IMR-90 (cell line): ENCODE measurements at regions not wholly inside any gene's neighbourhood (a gene's known extent, or its start where the extent isn't known, plus 50 kb on each side); places are given as distances from the start of the nearest gene placed in this dataset.

Experiments
- ATAC-seq: fragments of 200-7000 bp; cut with Tn5 transposase; 2 replicates; pipeline ENCODE4 v1.9.1; 2020; ENCODE audit warnings: low read depth, mild to moderate bottlenecking, moderate library complexity
- BruUV-seq: library from RNA; stranded (reverse); fragments of 400-500 nt; replicated peaks from 2 replicates; lab custom pipeline; 2021; lab: Mats Ljungman, UMichigan
- CTCF ChIA-PET: fragments of 300-600 bp; formaldehyde crosslinking; extraction: SDS; loops from one replicate; lab custom pipeline; 2021; ENCODE audit warnings: antibody characterized with exemption; lab: Yijun Ruan, JAX
- POLR2A ChIA-PET: fragments of 300-600 bp; sonication (Branson Sonifier 250); formaldehyde crosslinking; loops from one replicate; lab custom pipeline; 2022; ENCODE audit warnings: antibody characterized with exemption; ENCODE audit not compliant: unreplicated experiment; lab: Charles Lee
- DNase-seq: peaks from one replicate; pipeline ENCODE4 v3.0.0; 2013
- H2AFZ ChIP-seq: replicated peaks from 2 replicates; pipeline ENCODE3; 2013; ENCODE audit warnings: low read length, mild to moderate bottlenecking; ENCODE audit not compliant: poor library complexity
- H2AK5ac ChIP-seq: 2 replicates; pipeline ENCODE4 v1.6.1; 2013; ENCODE audit warnings: low read depth, low read length, inconsistent platforms
- H2AK9ac ChIP-seq: replicated peaks from 2 replicates; pipeline ENCODE3; 2013; ENCODE audit warnings: mild to moderate bottlenecking, low read depth, low read length, moderate library complexity; ENCODE audit not compliant: poor library complexity
- H2BK120ac ChIP-seq: 2 replicates; pipeline ENCODE4 v1.6.1; 2013; ENCODE audit warnings: low read depth, low read length, inconsistent platforms
- H2BK15ac ChIP-seq: 3 replicates; pipeline ENCODE4 v1.6.1; 2013; ENCODE audit warnings: low read depth, low read length, inconsistent platforms
- H2BK20ac ChIP-seq: 2 replicates; pipeline ENCODE4 v1.6.1; 2013; ENCODE audit warnings: low read depth, mild to moderate bottlenecking, inconsistent platforms, low read length, moderate library complexity
- H2BK5ac ChIP-seq: 2 replicates; pipeline ENCODE4 v1.6.1; 2013; ENCODE audit warnings: mild to moderate bottlenecking, low read depth, low read length, inconsistent platforms; ENCODE audit not compliant: poor library complexity, severe bottlenecking
- H3K14ac ChIP-seq: replicated peaks from 2 replicates; pipeline ENCODE4 v1.6.1; 2013; ENCODE audit warnings: low read depth, low read length, inconsistent platforms
- H3K18ac ChIP-seq: 2 replicates; pipeline ENCODE4 v1.6.1; 2013; ENCODE audit warnings: low read depth, low read length, control low read depth
- H3K23ac ChIP-seq: 2 replicates; pipeline ENCODE4 v1.6.1; 2013; ENCODE audit warnings: low read depth, low read length, inconsistent platforms
- H3K27ac ChIP-seq: 2 replicates; pipeline ENCODE4 v1.5.1; 2013; ENCODE audit warnings: mild to moderate bottlenecking, control low read depth, low read length; ENCODE audit not compliant: insufficient read depth
- H3K27me3 ChIP-seq: 2 replicates; pipeline ENCODE4 v1.6.1; 2013; ENCODE audit warnings: low read length; ENCODE audit not compliant: control insufficient read depth, insufficient read depth
- H3K36me3 ChIP-seq: 2 replicates; pipeline ENCODE4 v1.6.1; 2013; ENCODE audit warnings: low read length, mixed read lengths; ENCODE audit not compliant: control insufficient read depth, insufficient read depth
- H3K4ac ChIP-seq: 2 replicates; pipeline ENCODE4 v1.6.1; 2013; ENCODE audit warnings: low read depth, low read length, inconsistent platforms
- H3K4me1 ChIP-seq: 2 replicates; pipeline ENCODE4 v1.6.1; 2013; ENCODE audit warnings: low read length, mixed read lengths; ENCODE audit not compliant: control insufficient read depth, insufficient read depth
- H3K4me2 ChIP-seq: 2 replicates; pipeline ENCODE4 v1.6.1; 2013; ENCODE audit warnings: low read depth, mild to moderate bottlenecking, control low read depth, low read length, moderate library complexity
- H3K4me3 ChIP-seq: 2 replicates; pipeline ENCODE4 v1.5.1; 2013; ENCODE audit warnings: low read depth, mild to moderate bottlenecking, control low read depth, low read length, moderate library complexity; ENCODE audit not compliant: insufficient read depth
- H3K56ac ChIP-seq: 2 replicates; pipeline ENCODE4 v1.6.1; 2013; ENCODE audit warnings: low read length, inconsistent platforms; ENCODE audit not compliant: insufficient read depth; ENCODE audit errors: extremely low read depth
- H3K79me1 ChIP-seq, 2 experiments: 2 replicates each; pipeline ENCODE4 v1.6.1; 2013; ENCODE audit warnings: low read length in 2 of 2, inconsistent platforms in 1 of 2, low read depth in 1 of 2
- H3K9ac ChIP-seq: 2 replicates; pipeline ENCODE4 v1.6.1; 2013; ENCODE audit warnings: low read depth, low read length, control low read depth
- H3K9me1 ChIP-seq: 2 replicates; pipeline ENCODE4 v1.6.1; 2013; ENCODE audit warnings: low read length, inconsistent platforms; ENCODE audit not compliant: insufficient read depth
- H3K9me3 ChIP-seq: 2 replicates; pipeline ENCODE4 v1.6.1; 2013; ENCODE audit warnings: low read length; ENCODE audit not compliant: control insufficient read depth, insufficient read depth
- H4K20me1 ChIP-seq: 2 replicates; pipeline ENCODE4 v1.6.1; 2013; ENCODE audit warnings: low read length, inconsistent platforms; ENCODE audit not compliant: insufficient read depth
- H4K5ac ChIP-seq: 2 replicates; pipeline ENCODE4 v1.6.1; 2013; ENCODE audit warnings: mild to moderate bottlenecking, low read depth, low read length, control low read depth
- H4K8ac ChIP-seq, 2 experiments: 2 replicates each; pipeline ENCODE4 v1.6.1; 2013; ENCODE audit warnings: low read depth in 2 of 2, low read length in 2 of 2, control low read depth in 1 of 2, inconsistent platforms in 1 of 2
- H4K91ac ChIP-seq: 2 replicates; pipeline ENCODE4 v1.6.1; 2013; ENCODE audit warnings: low read depth, low read length, inconsistent platforms; ENCODE audit not compliant: insufficient read depth
- BHLHE40 ChIP-seq: fragments of 150-350 bp; IDR thresholded peaks from 2 replicates; pipeline ENCODE4 v1.6.1; 2016; ENCODE audit warnings: mild to moderate bottlenecking, low read depth, low read length
- CEBPB ChIP-seq: IDR thresholded peaks from 2 replicates; pipeline ENCODE4 v1.6.1; 2012; ENCODE audit warnings: low read depth, low read length, improper control_type of control experiment
- CHD1 ChIP-seq: IDR thresholded peaks from 2 replicates; pipeline ENCODE4 v1.6.1; 2012; ENCODE audit warnings: low read depth, low read length, improper control_type of control experiment
- ELK1 ChIP-seq: fragments of 150-350 bp; IDR thresholded peaks from 2 replicates; pipeline ENCODE4 v1.6.1; 2016; ENCODE audit warnings: low read depth, mild to moderate bottlenecking, low read length, moderate library complexity, borderline replicate concordance
- FOS ChIP-seq: fragments of 150-350 bp; IDR thresholded peaks from 2 replicates; pipeline ENCODE4 v1.6.1; 2016; ENCODE audit warnings: low read depth, low read length
- MAFK ChIP-seq: IDR thresholded peaks from 2 replicates; pipeline ENCODE4 v1.6.1; 2012; ENCODE audit warnings: low read depth, low read length, improper control_type of control experiment
- MAZ ChIP-seq: IDR thresholded peaks from 2 replicates; pipeline ENCODE4 v1.6.1; 2012; ENCODE audit warnings: low read depth, mild to moderate bottlenecking, low read length, improper control_type of control experiment, moderate library complexity, borderline replicate concordance
- MXI1 ChIP-seq: IDR thresholded peaks from 2 replicates; pipeline ENCODE4 v1.6.1; 2012; ENCODE audit warnings: low read depth, mild to moderate bottlenecking, low read length, moderate library complexity, borderline replicate concordance
- NFE2L2 ChIP-seq: fragments of 150-350 bp; IDR thresholded peaks from 2 replicates; pipeline ENCODE4 v1.6.1; 2016; ENCODE audit warnings: low read depth, mild to moderate bottlenecking, low read length
- POLR2A ChIP-seq: IDR thresholded peaks from 2 replicates; pipeline ENCODE4 v1.6.1; 2012; ENCODE audit warnings: mild to moderate bottlenecking, low read depth, low read length
- RAD21 ChIP-seq: IDR thresholded peaks from 2 replicates; pipeline ENCODE4 v1.6.1; 2012; ENCODE audit warnings: low read length, improper control_type of control experiment
- RCOR1 ChIP-seq: IDR thresholded peaks from 2 replicates; pipeline ENCODE4 v1.6.1; 2012; ENCODE audit warnings: mild to moderate bottlenecking, low read length, improper control_type of control experiment; ENCODE audit not compliant: insufficient replicate concordance
- RFX5 ChIP-seq: IDR thresholded peaks from 2 replicates; pipeline ENCODE4 v1.8.0; 2012; ENCODE audit warnings: low read depth, mild to moderate bottlenecking, low read length, moderate library complexity
- SMC3 ChIP-seq: fragments of 150-350 bp; IDR thresholded peaks from 2 replicates; pipeline ENCODE4 v1.6.1; 2016; ENCODE audit warnings: low read depth, mild to moderate bottlenecking, antibody characterized with exemption, low read length, moderate library complexity
- WGBS, 2 experiments: methylation state at CpG; one replicate each; pipeline versions ENCODE4 v1.1.5 to v1.1.7; 2013; ENCODE audit warnings: missing lambda C conversion rate in 2 of 2; ENCODE audit not compliant: insufficient read length in 1 of 2; ENCODE audit errors: extremely low coverage in 2 of 2; 5-methylcytosine and 5-hydroxymethylcytosine counted together
- dilution Hi-C: fragments of 300-500 bp; cut with HindIII; formaldehyde crosslinking; loops from one replicate; pipeline ENCODE4 v1.14.3; 2018; ENCODE audit warnings: low sequenced_read_pairs; ENCODE audit not compliant: unreplicated experiment
- in situ Hi-C: fragments of 300-500 bp; cut with MboI; formaldehyde crosslinking; loops from 3 replicates; pipeline ENCODE4 v1.14.3; 2019; ENCODE audit warnings: low sequenced_read_pairs, inconsistent platforms, mixed read lengths
- intact Hi-C: fragments of 100-400 bp; cut with micrococcal nuclease; formaldehyde crosslinking; loops from 2 replicates; pipeline ENCODE4 v1.10.0; 2022
- TF ChIP-seq, protein P1 (sequence below): conservative IDR thresholded peaks from 2 replicates; pipeline ENCODE4 v1.5.1; 2012; ENCODE audit warnings: mild to moderate bottlenecking, low read depth, low read length, improper control_type of control experiment
- TF ChIP-seq, protein P2 (sequence below): fragments of 150-350 bp; IDR thresholded peaks from 2 replicates; pipeline ENCODE4 v1.6.1; 2017; ENCODE audit warnings: mild to moderate bottlenecking, antibody characterized with exemption, low read length, low read depth

- no peak overlapping the region for H3K4me2 ChIP-seq
- no peak overlapping the region for H3K56ac ChIP-seq
- intact Hi-C loops, result no loop called here
- peaks cover 38% of the 10 kb centered on the region; the same call in 1 of the 2 replicates for H4K20me1 ChIP-seq
- ChIA-PET POLR2A (no interaction called here), CTCF (interaction anchor here (0.8 kb wide), 1 partner anchor 186 kb away, joined by 3 read pairs; no protein-coding TSS in a partner anchor)
- H2BK120ac ChIP-seq, result peak overlapping the region; percentile 8; the same call in 1 of the 2 replicates
- H2AK9ac ChIP-seq, result no peak overlapping the region
- no peak overlapping the region for H3K4me3 ChIP-seq
- peaks cover 30% of the 10 kb centered on the region for H3K36me3 ChIP-seq
- peaks cover 64% of the 10 kb centered on the region for H3K9me1 ChIP-seq
- DNase-seq, result no peak
- H3K79me1 ChIP-seq, result peaks cover 42 to 81% of the 10 kb centered on the region in 2 experiments
- no CpG with 5 or more reads among the region's 3 CpGs for WGBS, 2 experiments
- no TSS peak for BruUV-seq
- peaks cover 45% of the 10 kb centered on the region for H3K4me1 ChIP-seq
- no peak overlapping the region for H2BK5ac ChIP-seq
- ATAC-seq, result no peak
- no peak overlapping the region for H2BK15ac ChIP-seq
- no peak overlapping the region for H3K23ac ChIP-seq
- no peak overlapping the region for H3K27ac ChIP-seq
- no peak overlapping the region for H2BK20ac ChIP-seq
- H4K8ac ChIP-seq, result no peak overlapping the region
- H3K9me3 ChIP-seq, result no peaks in the 10 kb centered on the region
- in situ Hi-C loops, result no loop called here
- peak overlapping the region; percentile 13; the same call in 1 of the 2 replicates for H3K4ac ChIP-seq
- H3K9ac ChIP-seq, result no peak overlapping the region
- no peak overlapping the region for H3K18ac ChIP-seq
- H3K27me3 ChIP-seq, result no peaks in the 10 kb centered on the region
- no peak overlapping the region for H2AK5ac ChIP-seq
- peak overlapping the region; percentile 14; the same call in 1 of the 2 replicates for H4K91ac ChIP-seq
- TF ChIP-seq SMC3 (no peak), NFE2L2 (no peak), FOS (no peak), RFX5 (no peak), ELK1 (no peak), RAD21 (no peak), BHLHE40 (no peak), MAFK (no peak), MXI1 (no peak), MAZ (no peak), CHD1 (no peak), CEBPB (no peak), POLR2A (no peak), RCOR1 (no peak)
- TF ChIP-seq, protein P1, sequence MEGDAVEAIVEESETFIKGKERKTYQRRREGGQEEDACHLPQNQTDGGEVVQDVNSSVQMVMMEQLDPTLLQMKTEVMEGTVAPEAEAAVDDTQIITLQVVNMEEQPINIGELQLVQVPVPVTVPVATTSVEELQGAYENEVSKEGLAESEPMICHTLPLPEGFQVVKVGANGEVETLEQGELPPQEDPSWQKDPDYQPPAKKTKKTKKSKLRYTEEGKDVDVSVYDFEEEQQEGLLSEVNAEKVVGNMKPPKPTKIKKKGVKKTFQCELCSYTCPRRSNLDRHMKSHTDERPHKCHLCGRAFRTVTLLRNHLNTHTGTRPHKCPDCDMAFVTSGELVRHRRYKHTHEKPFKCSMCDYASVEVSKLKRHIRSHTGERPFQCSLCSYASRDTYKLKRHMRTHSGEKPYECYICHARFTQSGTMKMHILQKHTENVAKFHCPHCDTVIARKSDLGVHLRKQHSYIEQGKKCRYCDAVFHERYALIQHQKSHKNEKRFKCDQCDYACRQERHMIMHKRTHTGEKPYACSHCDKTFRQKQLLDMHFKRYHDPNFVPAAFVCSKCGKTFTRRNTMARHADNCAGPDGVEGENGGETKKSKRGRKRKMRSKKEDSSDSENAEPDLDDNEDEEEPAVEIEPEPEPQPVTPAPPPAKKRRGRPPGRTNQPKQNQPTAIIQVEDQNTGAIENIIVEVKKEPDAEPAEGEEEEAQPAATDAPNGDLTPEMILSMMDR, result no peak
- TF ChIP-seq, protein P2, sequence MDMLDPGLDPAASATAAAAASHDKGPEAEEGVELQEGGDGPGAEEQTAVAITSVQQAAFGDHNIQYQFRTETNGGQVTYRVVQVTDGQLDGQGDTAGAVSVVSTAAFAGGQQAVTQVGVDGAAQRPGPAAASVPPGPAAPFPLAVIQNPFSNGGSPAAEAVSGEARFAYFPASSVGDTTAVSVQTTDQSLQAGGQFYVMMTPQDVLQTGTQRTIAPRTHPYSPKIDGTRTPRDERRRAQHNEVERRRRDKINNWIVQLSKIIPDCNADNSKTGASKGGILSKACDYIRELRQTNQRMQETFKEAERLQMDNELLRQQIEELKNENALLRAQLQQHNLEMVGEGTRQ, result no peak
- H4K5ac ChIP-seq, result no peak overlapping the region
- no peak overlapping the region for H2AFZ ChIP-seq
- H3K14ac ChIP-seq, result no peak overlapping the region
- dilution Hi-C loops, result no loop called here
Observed at GRCh38 chr1:201717286-201717685, 111.7 kb upstream of the IPO9 start.
